MM.1S (cell line): ENCODE measurements at regions not wholly inside any gene's neighbourhood (a gene's known extent, or its start where the extent isn't known, plus 50 kb on each side); places are given as distances from the start of the nearest gene placed in this dataset.

Experiments used
- CTCF ChIP-seq: fragments of 300-600 bp; sonication (generic); IDR thresholded peaks from 2 replicates; pipeline ENCODE4 v1.5.1; 2016; ENCODE audit warnings: antibody characterized with exemption, low read length, mixed read lengths
- EZH2 ChIP-seq: fragments of 300-600 bp; sonication (generic); optimal IDR thresholded peaks from 2 replicates; pipeline ENCODE3; 2017; ENCODE audit warnings: low read depth, mild to moderate bottlenecking, antibody characterized with exemption, low read length, mixed read lengths
- EZH2phosphoT487 ChIP-seq: fragments of 300-600 bp; sonication (generic); IDR thresholded peaks from 2 replicates; pipeline ENCODE4 v1.6.1; 2018; ENCODE audit warnings: antibody characterized with exemption, low read length

GRCh38 chr20:12110711-12111110 lies 193.0 kb downstream of the BTBD3 start:
- TF ChIP-seq CTCF (no peak), EZH2phosphoT487 (no peak), EZH2 (no peak)
